ENCODE measurements at regions not wholly inside any gene's neighbourhood (a gene's known extent, or its start where the extent isn't known, plus 50 kb on each side); places are given as distances from the start of the nearest gene placed in this dataset.

DNA sequence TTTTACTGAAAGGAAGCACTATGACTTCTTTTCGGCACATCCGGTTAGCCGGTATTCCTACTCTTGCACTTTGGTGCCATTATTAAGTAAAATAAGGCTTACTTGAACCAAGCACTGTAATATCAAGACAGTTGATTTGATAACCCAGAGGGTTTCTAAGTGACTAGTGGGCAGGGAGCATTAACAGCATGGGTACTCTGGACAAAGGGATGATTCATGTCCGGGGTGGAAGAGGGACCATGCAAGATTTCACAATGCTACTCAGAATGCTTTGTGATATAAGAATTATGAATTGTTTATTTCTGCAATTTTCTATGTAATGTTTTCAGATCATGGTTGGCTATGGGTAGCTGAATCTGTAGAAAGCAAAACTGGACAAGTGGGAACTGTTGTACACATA lies 282.1 kb downstream of the TDRD3 start:
- TF ChIP-seq CTCF (IDR thresholded peaks at IDR 0.05): no peak
- no peak for TF ChIP-seq POLR2AphosphoS5 (IDR thresholded peaks at IDR 0.05)
